ENCODE measurements at regions not wholly inside any gene's neighbourhood (a gene's known extent, or its start where the extent isn't known, plus 50 kb on each side); places are given as distances from the start of the nearest gene placed in this dataset.

- CTCF ChIA-PET = no interaction called here
- Histone ChIP-seq H4K20me1 (ENCODE audit: insufficient read depth, low read length) (no peaks in the 10 kb centered on the region), H3K9ac (ENCODE audit: low read depth, low read length) (no peak overlapping the region), H4K91ac (ENCODE audit: insufficient read depth, low read depth, low read length) (no peak overlapping the region), H2AK5ac (ENCODE audit: low read depth, low read length) (no peak overlapping the region), H2AK9ac (replicated peaks; ENCODE audit: low read depth, low read length, poor library complexity) (no peak overlapping the region), H3K9me1 (ENCODE audit: insufficient read depth, low read length) (0 out of 2 replicates have a peak, but pooled peaks cover 4% of the 10 kb centered on the region), H3K18ac (ENCODE audit: low read depth, low read length) (no peak overlapping the region), H4K8ac (ENCODE audit: low read depth in 2 of 2, low read length in 2 of 2) (no peak overlapping the region), H3K79me1 (ENCODE audit: low read depth in 1 of 2, low read length in 2 of 2) (peaks cover 0 to 3% of the 10 kb centered on the region in 2 experiments; a peak in 1 of 4 replicates), H3K36me3 (ENCODE audit: control insufficient read depth, insufficient read depth, low read length) (no peaks in the 10 kb centered on the region), H3K4ac (ENCODE audit: low read depth, low read length) (no peak overlapping the region), H3K56ac (ENCODE audit: extremely low read depth, insufficient read depth, low read length) (no peak overlapping the region), H3K27me3 (ENCODE audit: control insufficient read depth, insufficient read depth, low read length) (no peaks in the 10 kb centered on the region), H2BK120ac (ENCODE audit: low read depth, low read length) (no peak overlapping the region; the same call in 1 of the 2 replicates), H3K4me1 (ENCODE audit: control insufficient read depth, insufficient read depth, low read length) (peaks cover 9% of the 10 kb centered on the region), H3K9me3 (ENCODE audit: control insufficient read depth, insufficient read depth, low read length) (peaks cover 4% of the 10 kb centered on the region), H2BK20ac (ENCODE audit: low read depth, low read length) (no peak overlapping the region), H3K27ac (ENCODE audit: insufficient read depth, low read length) (no peak overlapping the region), H3K4me2 (ENCODE audit: low read depth, low read length) (no peak overlapping the region), H2AFZ (replicated peaks; ENCODE audit: low read length, poor library complexity) (no peak overlapping the region), H3K14ac (replicated peaks; ENCODE audit: low read depth, low read length) (no peak overlapping the region), H3K4me3 (ENCODE audit: insufficient read depth, low read depth, low read length) (no peak overlapping the region), H2BK5ac (ENCODE audit: low read depth, low read length, poor library complexity, severe bottlenecking) (peak overlapping the region; percentile 93), H4K5ac (ENCODE audit: low read depth, low read length) (no peak overlapping the region), H2BK15ac (ENCODE audit: low read depth, low read length) (no peak overlapping the region), H3K23ac (ENCODE audit: low read depth, low read length) (no peak overlapping the region)
- ATAC-seq (ENCODE audit: low read depth) (peak; percentile 65), DNase-seq (peak; percentile 84)
- TF ChIP-seq CEBPB (IDR thresholded peaks at IDR 0.05; ENCODE audit: low read depth, low read length) (peak; percentile 54; the same call in 1 of the 2 replicates), MAFK (IDR thresholded peaks at IDR 0.05; ENCODE audit: low read depth, low read length) (peak; percentile 100), CTCF (conservative IDR thresholded peaks at IDR 0.05; ENCODE audit: low read depth, low read length) (no peak), NFE2L2 (IDR thresholded peaks at IDR 0.05; ENCODE audit: low read depth, low read length) (peak; percentile 97)
- no TSS peak for BruUV-seq (replicated peaks)
- WGBS, 2 experiments (ENCODE audit: extremely low coverage in 2 of 2, insufficient read length in 1 of 2) = no CpG with 5 or more reads among the region's 3 CpGs
- intact Hi-C loops (cut with micrococcal nuclease) = no loop called here
- in situ Hi-C loops (cut with MboI; ENCODE audit: low sequenced_read_pairs) = no loop called here
- dilution Hi-C loops (cut with HindIII; ENCODE audit: low sequenced_read_pairs, unreplicated experiment) = no loop called here
- POLR2A ChIA-PET (ENCODE audit: unreplicated experiment) = no interaction called here
These were observed 98.5 kb upstream of the TSC22D2 start for GRCh38 chr3:150309557-150309956.

All from IMR-90 (cell line).